ENCODE measurements at regions not wholly inside any gene's neighbourhood (a gene's known extent, or its start where the extent isn't known, plus 50 kb on each side); places are given as distances from the start of the nearest gene placed in this dataset.

GRCh38 chr3:26839001-26839400 is 216.4 kb downstream of the LRRC3B start:
- Histone ChIP-seq H3K27me3 (ENCODE audit: control insufficient read depth in 2 of 2, insufficient read depth in 2 of 2, low read length in 2 of 2) (no peaks in the 10 kb centered on the region), H3K4me1 (ENCODE audit: control insufficient read depth in 1 of 2, insufficient read depth in 2 of 2, low read length in 2 of 2) (no peaks in the 10 kb centered on the region), H3K36me3 (replicated peaks in 1 of 2; ENCODE audit: control insufficient read depth in 1 of 2, insufficient read depth in 2 of 2, low read length in 2 of 2) (no peaks in the 10 kb centered on the region), H3K79me2 (ENCODE audit: insufficient read depth, low read length) (no peaks in the 10 kb centered on the region), H4K20me1 (ENCODE audit: insufficient read depth, low read length) (no peaks in the 10 kb centered on the region), H3K4me2 (replicated peaks; ENCODE audit: extremely low read depth, low read length, poor library complexity, severe bottlenecking) (no peak overlapping the region), H2AFZ (ENCODE audit: insufficient read depth, low read depth, low read length, poor library complexity, severe bottlenecking) (no peak overlapping the region), H3K9me3 (replicated peaks in 1 of 2; ENCODE audit: control insufficient read depth in 1 of 2, insufficient read depth in 1 of 2, low read length in 2 of 2) (peaks cover 14 to 15% of the 10 kb centered on the region in 2 donors), H3K27ac (ENCODE audit: low read depth in 1 of 2, low read length in 2 of 2) (no peak overlapping the region), H3K4me3 (replicated peaks in 1 of 3; ENCODE audit: low read depth in 2 of 3, low read length in 3 of 3) (no peak overlapping the region), H3K9ac (ENCODE audit: insufficient read depth, low read length, poor library complexity, severe bottlenecking) (no peak overlapping the region)
- Mint-ChIP-seq H3K36me3 (no peaks in the 10 kb centered on the region), H3K27ac (no peak overlapping the region), H3K4me1 (no peaks in the 10 kb centered on the region), H3K4me3 (no peak overlapping the region), H3K9me3 (peaks cover 0 to 14% (median 4%) of the 10 kb centered on the region in 7 donors), H3K27me3 (ENCODE audit: low read depth in 3 of 3) (peaks cover 0 to 1% (median 0%) of the 10 kb centered on the region in 3 donors)
- no peak for DNase-seq
- no peak for TF ChIP-seq CTCF (IDR thresholded peaks at IDR 0.05)
- WGBS (ENCODE audit: insufficient coverage), result no CpG with 5 or more reads among the region's 1 CpG
- intact Hi-C loops (cut with micrococcal nuclease), result no loop called here

DNA sequence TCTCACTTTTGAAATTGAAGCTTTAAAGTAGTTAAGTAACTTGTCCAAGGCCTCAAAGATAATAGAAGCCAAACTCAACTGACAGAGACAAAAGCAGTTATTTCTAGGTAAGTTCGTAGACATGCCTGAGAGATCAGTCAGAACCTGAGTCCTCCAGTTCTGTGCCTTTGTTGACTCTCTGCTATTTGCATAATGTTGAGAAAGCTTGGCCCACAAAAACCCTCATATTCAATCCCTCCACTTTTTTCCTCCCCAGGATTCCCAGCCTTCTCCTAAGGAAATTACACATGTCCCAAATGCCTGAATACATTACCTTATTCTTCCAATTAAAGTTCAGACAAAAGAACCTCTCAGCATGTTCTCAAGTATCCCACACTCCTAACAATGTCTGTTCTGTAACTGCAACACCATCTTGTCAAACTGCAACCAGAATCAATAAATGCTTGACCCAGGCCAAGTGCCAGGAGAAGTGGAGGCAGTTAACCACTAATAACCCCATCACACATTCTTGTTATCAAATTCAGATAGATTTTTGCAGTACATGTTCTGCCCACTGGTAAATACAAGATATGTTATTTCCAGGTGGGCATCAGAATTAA is 217.8 kb downstream of the LRRC3B start:
- H3K9ac ChIP-seq (ENCODE audit: insufficient read depth, low read length, poor library complexity, severe bottlenecking), result no peak overlapping the region
- no peak for TF ChIP-seq CTCF (IDR thresholded peaks at IDR 0.05)
- H3K4me1 Mint-ChIP-seq, result no peaks in the 10 kb centered on the region

More for the DNA sequence above, 217.8 kb downstream of the LRRC3B start:
- H3K27me3 Mint-ChIP-seq (ENCODE audit: low read depth in 3 of 3), result peaks cover 0 to 1% (median 0%) of the 10 kb centered on the region in 3 donors
- H3K4me3 Mint-ChIP-seq, result no peak overlapping the region
- no peaks in the 10 kb centered on the region for H3K27me3 ChIP-seq (ENCODE audit: control insufficient read depth in 2 of 2, insufficient read depth in 2 of 2, low read length in 2 of 2)
- no peak overlapping the region for H3K27ac ChIP-seq (ENCODE audit: low read depth in 1 of 2, low read length in 2 of 2)
- no peaks in the 10 kb centered on the region for H3K36me3 ChIP-seq (replicated peaks in 1 of 2; ENCODE audit: control insufficient read depth in 1 of 2, insufficient read depth in 2 of 2, low read length in 2 of 2)
- intact Hi-C loops (cut with micrococcal nuclease), result no loop called here
- no peak overlapping the region for H3K27ac Mint-ChIP-seq
- H3K4me3 ChIP-seq (replicated peaks in 1 of 3; ENCODE audit: low read depth in 2 of 3, low read length in 3 of 3), result no peak overlapping the region
- H3K36me3 Mint-ChIP-seq, result no peaks in the 10 kb centered on the region
- H3K9me3 Mint-ChIP-seq, result peaks cover 0 to 14% (median 4%) of the 10 kb centered on the region in 7 donors
- H4K20me1 ChIP-seq (ENCODE audit: insufficient read depth, low read length), result no peaks in the 10 kb centered on the region
- 88% methylated on average over 1 of the region's 1 CpG for WGBS (ENCODE audit: insufficient coverage)
- H3K79me2 ChIP-seq (ENCODE audit: insufficient read depth, low read length), result no peaks in the 10 kb centered on the region
- H2AFZ ChIP-seq (ENCODE audit: insufficient read depth, low read depth, low read length, poor library complexity, severe bottlenecking), result no peak overlapping the region
- no peak overlapping the region for H3K4me2 ChIP-seq (replicated peaks; ENCODE audit: extremely low read depth, low read length, poor library complexity, severe bottlenecking)
- no peak for DNase-seq
- no peaks in the 10 kb centered on the region for H3K4me1 ChIP-seq (ENCODE audit: control insufficient read depth in 1 of 2, insufficient read depth in 2 of 2, low read length in 2 of 2)
- H3K9me3 ChIP-seq (replicated peaks in 1 of 2; ENCODE audit: control insufficient read depth in 1 of 2, insufficient read depth in 1 of 2, low read length in 2 of 2), result peaks cover 11 to 23% of the 10 kb centered on the region in 2 donors
